ENCODE measurements at regions not wholly inside any gene's neighbourhood (a gene's known extent, or its start where the extent isn't known, plus 50 kb on each side); places are given as distances from the start of the nearest gene placed in this dataset.

- TF ChIP-seq CHD7 (IDR thresholded peaks at IDR 0.05; ENCODE audit: insufficient replicate concordance, low read length): no peak
- TF ChIP-seq NRF1 (IDR thresholded peaks at IDR 0.05; ENCODE audit: low read depth, low read length): no peak
- no peak for TF ChIP-seq JUND (IDR thresholded peaks at IDR 0.05; ENCODE audit: low read length)
- TF ChIP-seq TEAD4 (IDR thresholded peaks at IDR 0.05; ENCODE audit: low read depth, low read length): no peak
- no peak for TF ChIP-seq RFX5 (IDR thresholded peaks at IDR 0.05; ENCODE audit: borderline replicate concordance, low read depth, low read length)
- no peak for TF ChIP-seq POLR2AphosphoS5 (IDR thresholded peaks at IDR 0.05; ENCODE audit: low read depth, low read length)
- no peak for TF ChIP-seq PHF8 (conservative IDR thresholded peaks at IDR 0.05; ENCODE audit: low read depth, low read length)
- no peak for TF ChIP-seq MAX (IDR thresholded peaks at IDR 0.05)
- TF ChIP-seq CHD2 (IDR thresholded peaks at IDR 0.05; ENCODE audit: low read length): no peak
- no peak for TF ChIP-seq ATF3 (IDR thresholded peaks at IDR 0.05; ENCODE audit: insufficient read depth, low read depth, low read length)
Measured at GRCh38 chr1:60173729-60174505, 100.3 kb upstream of the C1orf87 start (continued).
